Superior temporal gyrus (tissue), 1 donor: ENCODE measurements at regions not wholly inside any gene's neighbourhood (a gene's known extent, or its start where the extent isn't known, plus 50 kb on each side); places are given as distances from the start of the nearest gene placed in this dataset.
"Not testable (repeated sequence)": the region's sequence is repeated elsewhere in the genome, so short reads cannot be mapped to it uniquely, and the experiment has no call there.

Experiments
- DNase-seq: peaks from one replicate; pipeline ENCODE4 v3.0.0-alpha.2; 2016; ENCODE audit errors: extremely low spot score

- DNase-seq, result no peak
Measured at GRCh38 chr6:132054525-132054924, 103.4 kb upstream of the CCN2 start.

DNA sequence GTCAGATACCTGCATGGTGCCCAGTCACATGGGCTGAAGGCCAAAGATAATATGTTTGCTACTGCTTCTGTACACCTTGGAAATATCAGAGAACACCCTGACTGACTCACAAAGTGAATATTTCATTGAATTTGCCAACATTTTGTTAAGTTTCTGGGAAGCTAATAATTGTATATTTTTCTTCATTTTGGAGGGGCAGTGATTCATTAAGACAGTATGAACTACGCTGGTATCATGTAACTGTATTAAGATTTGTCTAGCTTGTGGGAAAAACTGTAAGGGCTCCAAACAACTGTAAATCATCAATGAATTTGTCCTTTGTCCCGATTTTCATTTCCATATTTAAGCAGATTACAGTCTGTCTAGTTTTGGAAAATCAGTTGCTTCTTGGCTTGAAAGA, 102.3 kb upstream of the CCN2 start:
- no peak for DNase-seq

- DNase-seq, result no peak
Measured at GRCh38 chr6:132052096-132052495, 100.9 kb upstream of the CCN2 start.

- DNase-seq, result no peak
Measured at GRCh38 chr6:132045877-132046276, 94.7 kb upstream of the CCN2 start.

- no peak for DNase-seq
Measured at GRCh38 chr6:132043148-132043547, 92.0 kb upstream of the CCN2 start.

GRCh38 chr6:132041706-132042105, 90.5 kb upstream of the CCN2 start:
- no peak for DNase-seq

DNA sequence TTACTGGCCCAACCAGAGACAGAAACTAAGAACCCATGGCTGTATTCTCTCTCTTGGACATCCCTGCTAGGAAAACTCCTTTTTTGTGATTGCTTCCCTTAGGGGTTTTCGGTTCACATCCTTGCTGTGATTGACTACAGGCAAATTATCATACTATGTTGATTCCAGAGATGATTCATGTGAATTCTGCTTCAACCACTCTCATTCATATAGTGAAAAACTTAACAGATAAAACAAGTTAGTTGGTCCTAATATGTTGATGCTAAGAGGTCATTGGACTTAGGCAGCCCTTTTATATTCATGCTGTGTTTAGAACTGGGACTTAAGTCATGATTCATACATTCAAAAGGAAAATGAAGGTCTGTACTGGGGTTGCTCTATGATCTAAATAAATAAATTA, 76.9 kb upstream of the CCN2 start:
- no peak for DNase-seq

DNA sequence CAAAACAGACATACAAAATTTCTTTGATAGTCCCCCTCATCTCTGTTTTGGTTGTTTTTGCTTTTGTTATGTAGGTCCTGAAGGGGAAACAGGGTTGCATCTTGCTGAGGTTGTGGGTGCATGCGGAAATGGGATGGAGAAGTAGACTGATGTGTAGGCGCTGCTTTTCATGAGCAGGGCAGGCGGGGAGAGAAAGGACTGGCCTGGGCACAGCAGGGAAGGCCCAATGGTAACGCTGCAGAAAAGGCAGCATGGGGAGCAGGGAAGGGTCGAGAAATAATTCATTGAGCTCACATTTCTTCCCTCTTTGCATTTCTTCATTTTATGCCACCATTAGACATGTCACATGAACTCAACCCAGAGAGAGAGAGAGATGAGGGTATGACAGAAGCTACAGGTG, 74.3 kb upstream of the CCN2 start:
- no peak for DNase-seq

GRCh38 chr6:132023490-132023889, 72.3 kb upstream of the CCN2 start:
- DNase-seq, result no peak

DNA sequence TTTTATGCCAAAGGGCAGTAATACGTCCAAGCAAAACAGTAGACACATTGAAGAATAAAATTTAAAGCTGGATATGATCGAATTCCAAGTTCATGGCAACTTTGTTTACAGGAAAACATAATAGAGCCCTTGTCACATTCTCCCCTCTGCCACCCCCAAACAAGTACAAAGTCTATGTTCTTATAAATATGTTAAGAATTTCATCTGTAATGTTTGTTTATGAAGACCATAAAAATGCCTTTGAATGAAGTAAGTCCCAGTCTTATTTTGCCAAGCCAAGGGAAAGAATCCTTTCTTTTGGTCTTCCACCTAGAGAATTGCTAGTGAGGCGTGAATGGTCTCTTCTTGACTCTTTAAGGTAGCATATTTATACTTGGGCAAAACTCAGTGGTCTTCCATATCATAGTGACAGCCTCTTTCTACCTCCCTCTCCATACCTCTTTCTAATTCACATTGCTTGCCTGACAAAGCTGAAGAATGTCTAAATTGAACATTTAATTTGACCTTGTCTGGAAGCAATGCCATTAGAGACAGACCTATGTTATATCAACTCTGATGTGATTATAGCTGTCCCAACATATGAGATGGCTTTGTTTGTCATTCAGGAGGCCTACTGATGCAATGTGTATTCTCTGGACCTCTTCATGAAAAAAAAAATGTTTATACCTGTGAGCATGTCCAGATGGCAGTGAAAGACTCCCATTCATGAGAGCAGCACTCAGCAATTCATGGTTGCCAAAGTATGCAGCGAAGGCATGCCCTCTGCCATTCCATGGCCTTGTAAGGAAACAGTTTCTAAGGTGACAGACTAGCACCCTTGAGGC, 70.6 kb upstream of the CCN2 start:
- no peak for DNase-seq

- not testable (repeated sequence) for DNase-seq
Measured at GRCh38 chr6:132020918-132021317, 69.7 kb upstream of the CCN2 start.

DNA sequence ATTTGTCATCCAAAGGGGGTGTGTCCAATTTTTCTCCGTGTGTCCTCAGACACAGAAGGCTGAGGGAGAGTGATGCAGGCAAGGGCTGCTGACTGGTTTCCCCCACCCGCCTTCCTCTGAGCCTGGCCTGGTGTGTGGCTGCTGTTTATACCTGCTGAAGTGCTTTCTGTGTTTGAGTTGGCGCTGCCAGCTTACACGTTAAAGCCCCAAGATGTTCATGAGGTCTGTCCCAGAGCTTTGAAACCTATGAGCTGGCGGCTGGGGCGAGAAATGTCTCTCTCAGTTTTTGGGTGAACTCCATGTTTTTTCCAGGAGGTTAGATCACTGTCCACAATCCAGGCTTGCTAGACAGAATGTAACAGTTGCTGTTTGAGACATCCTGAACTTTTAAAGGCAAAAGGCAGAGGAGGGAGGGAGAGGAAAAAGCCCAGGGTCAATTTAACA, 69.0 kb upstream of the CCN2 start:
- DNase-seq, result no peak

DNA sequence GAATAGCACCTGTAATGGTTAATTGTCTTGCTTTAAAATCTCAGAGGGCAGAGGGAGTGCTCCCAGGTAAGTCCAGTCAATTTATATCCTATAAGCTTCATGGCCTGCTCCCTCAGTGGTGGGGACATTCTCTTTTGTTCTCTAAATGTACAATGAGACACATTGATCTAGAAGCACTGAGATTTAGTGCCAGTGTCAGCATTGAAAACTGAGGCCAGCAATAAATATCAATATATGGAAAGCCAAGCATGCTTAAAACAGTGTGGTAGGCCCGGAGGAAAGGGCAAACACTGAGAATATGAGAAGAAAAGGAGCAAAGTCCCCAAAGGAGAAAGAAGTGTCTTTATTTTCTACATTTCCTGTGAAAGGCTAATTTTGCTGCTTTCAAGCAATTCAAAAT, 68.4 kb upstream of the CCN2 start:
- DNase-seq, result no peak

DNA sequence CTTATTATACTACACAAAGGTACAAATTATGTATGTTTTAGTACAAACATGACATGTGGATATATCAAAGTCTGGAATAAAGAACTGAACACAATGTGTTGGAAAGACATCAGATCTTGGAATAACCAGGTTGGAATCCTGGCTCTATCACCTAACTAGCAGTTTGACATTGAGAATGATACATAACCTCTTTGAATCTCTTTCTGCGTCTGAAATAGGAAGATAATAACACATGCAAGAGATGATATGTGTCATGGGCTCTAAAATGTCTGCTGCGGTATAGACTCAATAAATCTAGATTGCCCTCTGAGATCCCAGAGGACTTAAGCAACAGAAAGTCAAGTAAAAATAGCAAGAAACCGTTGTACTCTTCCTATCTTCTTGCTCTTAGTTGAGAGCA, 66.8 kb upstream of the CCN2 start:
- no peak for DNase-seq

DNA sequence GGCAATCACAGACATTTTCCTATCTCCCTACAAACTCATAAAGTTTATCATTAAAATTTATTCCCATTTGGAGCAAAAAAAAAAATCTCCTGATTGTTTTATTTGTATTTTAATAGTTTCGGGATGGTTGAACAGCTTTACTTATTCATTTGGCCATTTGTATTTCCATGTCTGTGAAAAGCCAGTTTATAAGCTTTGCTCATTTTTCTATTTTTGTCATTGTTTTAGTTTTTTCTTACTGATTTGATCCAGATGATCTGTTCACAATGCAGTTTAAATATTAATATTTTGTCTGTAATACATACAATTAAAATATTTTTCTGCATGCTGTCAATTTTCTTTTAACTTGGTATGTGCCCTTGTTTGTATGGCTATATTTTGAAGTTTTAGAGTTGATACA, 65.2 kb upstream of the CCN2 start:
- DNase-seq, result no peak

DNA sequence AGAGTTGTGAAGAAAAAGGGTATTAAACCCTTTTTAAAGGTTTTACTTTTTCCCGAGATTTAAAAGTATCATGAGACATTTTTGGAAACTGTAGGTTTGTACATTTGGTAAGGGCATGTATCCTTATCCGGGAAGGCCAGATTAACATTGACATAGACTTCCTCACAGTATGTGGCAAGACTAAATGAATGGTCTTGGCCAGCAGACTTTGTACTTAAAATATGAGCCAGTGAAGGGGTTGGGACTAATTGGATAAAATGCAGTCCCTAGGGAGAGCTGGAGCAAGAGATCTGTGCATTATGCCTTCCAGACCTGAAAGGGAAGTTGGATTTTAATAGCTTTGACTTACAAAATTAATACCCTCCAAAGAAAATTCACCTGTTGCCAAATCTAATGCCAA, 60.4 kb upstream of the CCN2 start:
- no peak for DNase-seq

DNA sequence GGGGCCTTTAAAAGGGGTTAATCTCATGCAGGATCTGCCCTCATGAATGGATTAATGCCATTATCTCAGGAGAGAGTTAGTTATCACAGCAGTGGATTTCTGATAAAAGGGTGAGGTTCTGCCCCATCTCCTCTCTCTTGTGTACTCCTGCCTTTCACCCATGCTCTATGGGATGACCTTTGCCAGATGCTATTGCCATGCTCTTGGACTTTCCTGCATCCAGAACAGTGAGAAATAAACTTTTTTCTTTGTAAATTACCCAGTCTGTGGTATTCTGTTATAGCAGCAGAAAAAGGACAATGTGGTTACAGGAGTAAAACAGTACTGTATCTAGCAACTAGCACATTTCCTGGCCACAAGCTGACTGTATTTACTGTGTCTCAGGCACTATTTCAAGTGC, 58.0 kb upstream of the CCN2 start:
- DNase-seq, result no peak

DNA sequence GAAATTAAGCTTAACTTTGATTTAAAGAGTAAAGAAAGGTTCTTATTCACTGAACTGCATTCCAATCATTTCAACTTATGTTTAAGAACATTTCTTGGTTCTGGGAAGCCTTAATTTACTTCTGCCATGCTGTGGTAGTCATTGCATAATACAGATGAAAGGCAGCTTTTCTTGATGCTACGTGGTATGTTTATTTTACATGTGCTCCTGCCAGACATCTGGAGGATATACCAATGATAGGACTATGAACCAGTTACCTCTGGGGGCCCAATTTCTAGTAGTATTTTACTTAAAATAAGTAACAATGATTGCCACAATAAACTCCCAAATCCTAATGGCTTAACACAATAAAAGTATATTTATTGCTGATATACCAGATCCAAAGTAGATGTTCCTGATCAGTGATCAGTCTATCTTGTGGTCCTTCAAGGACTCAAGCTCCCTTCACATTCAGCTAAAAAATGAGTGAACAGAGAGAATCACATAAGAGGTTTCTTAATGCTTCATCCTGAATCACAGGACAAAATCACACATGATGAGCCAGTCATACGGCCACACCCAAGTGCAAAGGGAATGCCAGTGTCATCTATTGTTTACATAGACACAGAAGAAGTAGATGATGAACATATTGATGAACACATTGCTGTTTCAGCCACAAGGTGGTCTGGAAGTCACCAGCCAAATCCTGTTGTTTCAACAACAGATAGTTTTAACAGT, 56.5 kb upstream of the CCN2 start:
- DNase-seq, result no peak

DNA sequence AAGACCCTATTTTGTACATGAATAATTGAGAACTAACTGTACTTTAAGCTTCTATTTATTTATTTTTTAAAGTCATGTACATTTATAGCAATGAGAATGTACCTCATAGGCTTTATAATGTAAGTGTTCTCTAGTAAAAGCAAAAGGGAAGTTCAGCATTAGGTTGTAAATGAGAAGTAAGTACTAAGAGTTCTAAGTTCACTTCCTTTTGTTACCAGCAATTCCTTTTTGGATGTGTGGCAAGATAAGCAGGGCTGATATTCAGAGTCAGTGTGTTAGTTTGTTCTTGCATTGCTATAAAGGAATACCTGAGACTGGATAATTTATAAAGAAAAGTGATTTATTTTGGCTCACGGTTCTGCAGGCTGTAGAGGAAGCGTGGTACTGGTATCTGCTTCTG, 54.0 kb upstream of the CCN2 start:
- DNase-seq, result no peak

DNA sequence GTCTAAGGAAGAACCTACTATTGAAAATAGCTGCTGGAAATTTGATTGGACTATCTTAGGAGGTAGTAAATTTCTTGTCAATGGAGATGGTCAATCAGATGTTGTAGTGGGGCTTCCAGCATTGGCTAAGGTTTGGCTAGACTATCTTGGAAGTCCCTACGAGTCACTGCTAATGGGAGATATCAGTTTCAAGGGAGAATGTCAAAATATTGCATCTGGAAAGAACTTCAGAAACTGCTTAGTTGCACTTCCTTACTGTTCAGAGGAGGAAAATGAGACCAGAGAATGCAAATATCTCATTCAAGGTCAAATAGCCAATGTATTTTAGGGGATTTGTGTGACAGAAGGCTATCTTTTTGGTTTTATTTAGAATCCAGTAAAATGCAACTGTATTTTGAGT, 53.5 kb upstream of the CCN2 start:
- DNase-seq, result no peak

GRCh38 chr6:132003516-132004178, 52.5 kb upstream of the CCN2 start:
- no peak for DNase-seq
